WI38 (cell line): ENCODE measurements at regions not wholly inside any gene's neighbourhood (a gene's known extent, or its start where the extent isn't known, plus 50 kb on each side); places are given as distances from the start of the nearest gene placed in this dataset.
"Not testable (repeated sequence)": the region's sequence is repeated elsewhere in the genome, so short reads cannot be mapped to it uniquely, and the experiment has no call there.

ENCODE experiments used
- H3K4me3 ChIP-seq: 2 replicates; pipeline ENCODE4 v1.5.1; 2011; ENCODE audit warnings: low read depth, mild to moderate bottlenecking, control low read depth, low read length
- TF ChIP-seq, protein P1 (sequence below): IDR thresholded peaks from 2 replicates; pipeline ENCODE4 v1.5.1; 2012; ENCODE audit warnings: low read depth, mild to moderate bottlenecking, control low read depth, low read length

DNA sequence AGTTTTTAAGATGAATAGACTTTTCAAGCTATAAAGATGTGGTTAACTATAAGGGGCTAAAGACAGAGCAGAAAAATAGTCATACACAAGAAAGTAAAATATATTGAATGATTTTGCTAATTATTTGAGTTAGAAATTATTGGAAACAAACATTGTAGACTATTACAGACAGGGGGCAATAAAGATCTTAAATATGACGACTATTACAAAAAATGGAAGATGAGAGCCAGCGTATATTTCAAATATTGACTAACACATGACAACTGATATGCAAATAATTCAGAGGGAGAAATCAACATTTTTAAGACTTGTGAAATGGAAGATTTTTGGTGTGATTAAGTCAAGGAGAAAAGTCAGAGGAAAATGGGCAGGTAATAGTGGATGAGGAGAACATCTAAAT, 520.2 kb upstream of the NUDT12 start:
- no peak overlapping the region for H3K4me3 ChIP-seq
- TF ChIP-seq, protein P1, sequence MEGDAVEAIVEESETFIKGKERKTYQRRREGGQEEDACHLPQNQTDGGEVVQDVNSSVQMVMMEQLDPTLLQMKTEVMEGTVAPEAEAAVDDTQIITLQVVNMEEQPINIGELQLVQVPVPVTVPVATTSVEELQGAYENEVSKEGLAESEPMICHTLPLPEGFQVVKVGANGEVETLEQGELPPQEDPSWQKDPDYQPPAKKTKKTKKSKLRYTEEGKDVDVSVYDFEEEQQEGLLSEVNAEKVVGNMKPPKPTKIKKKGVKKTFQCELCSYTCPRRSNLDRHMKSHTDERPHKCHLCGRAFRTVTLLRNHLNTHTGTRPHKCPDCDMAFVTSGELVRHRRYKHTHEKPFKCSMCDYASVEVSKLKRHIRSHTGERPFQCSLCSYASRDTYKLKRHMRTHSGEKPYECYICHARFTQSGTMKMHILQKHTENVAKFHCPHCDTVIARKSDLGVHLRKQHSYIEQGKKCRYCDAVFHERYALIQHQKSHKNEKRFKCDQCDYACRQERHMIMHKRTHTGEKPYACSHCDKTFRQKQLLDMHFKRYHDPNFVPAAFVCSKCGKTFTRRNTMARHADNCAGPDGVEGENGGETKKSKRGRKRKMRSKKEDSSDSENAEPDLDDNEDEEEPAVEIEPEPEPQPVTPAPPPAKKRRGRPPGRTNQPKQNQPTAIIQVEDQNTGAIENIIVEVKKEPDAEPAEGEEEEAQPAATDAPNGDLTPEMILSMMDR: no peak

DNA sequence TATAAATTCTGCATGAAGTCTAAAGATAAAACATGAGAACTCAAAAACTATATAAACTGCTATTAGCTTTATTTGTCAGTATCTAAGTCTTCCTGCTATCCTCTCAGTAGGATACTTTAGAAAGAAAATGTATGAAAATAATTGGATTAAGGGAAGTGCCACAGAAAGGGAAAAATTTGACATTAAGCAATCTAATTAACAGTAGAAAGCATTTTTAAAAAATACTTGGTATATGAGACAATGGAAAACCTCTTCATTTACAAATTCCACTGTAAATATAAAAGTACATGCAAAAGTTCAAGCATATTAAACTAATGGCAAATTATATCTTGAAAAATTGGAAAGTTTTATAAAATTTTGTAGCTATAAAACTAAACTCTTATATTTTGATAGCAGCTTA, 518.6 kb upstream of the NUDT12 start:
- no peak overlapping the region for H3K4me3 ChIP-seq
- TF ChIP-seq, protein P1: no peak

DNA sequence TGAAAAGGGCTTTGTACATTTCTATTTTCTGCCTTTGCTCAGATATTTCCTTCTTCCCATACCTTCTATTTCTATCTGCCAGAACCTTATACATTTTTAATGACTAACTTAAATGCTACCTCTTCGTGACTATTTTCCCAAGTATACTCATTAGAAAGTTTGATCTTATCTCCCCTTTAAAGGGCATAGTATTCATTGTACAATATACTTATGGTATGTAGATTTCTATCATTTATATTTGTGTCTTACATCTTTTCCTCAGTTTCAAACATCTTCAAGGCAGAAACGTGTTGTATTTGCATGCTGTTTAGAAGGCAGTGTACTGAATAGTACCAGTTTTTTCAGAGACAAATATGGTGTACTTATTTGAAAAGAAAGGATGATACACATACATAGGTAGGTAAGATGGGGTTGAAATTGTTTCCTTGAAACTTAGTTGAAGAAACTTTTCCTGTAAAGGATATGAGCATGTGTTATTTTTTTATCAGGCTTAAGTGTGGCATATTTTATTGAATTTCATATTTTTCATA, 518.1 kb upstream of the NUDT12 start:
- TF ChIP-seq, protein P1: no peak
- no peak overlapping the region for H3K4me3 ChIP-seq

DNA sequence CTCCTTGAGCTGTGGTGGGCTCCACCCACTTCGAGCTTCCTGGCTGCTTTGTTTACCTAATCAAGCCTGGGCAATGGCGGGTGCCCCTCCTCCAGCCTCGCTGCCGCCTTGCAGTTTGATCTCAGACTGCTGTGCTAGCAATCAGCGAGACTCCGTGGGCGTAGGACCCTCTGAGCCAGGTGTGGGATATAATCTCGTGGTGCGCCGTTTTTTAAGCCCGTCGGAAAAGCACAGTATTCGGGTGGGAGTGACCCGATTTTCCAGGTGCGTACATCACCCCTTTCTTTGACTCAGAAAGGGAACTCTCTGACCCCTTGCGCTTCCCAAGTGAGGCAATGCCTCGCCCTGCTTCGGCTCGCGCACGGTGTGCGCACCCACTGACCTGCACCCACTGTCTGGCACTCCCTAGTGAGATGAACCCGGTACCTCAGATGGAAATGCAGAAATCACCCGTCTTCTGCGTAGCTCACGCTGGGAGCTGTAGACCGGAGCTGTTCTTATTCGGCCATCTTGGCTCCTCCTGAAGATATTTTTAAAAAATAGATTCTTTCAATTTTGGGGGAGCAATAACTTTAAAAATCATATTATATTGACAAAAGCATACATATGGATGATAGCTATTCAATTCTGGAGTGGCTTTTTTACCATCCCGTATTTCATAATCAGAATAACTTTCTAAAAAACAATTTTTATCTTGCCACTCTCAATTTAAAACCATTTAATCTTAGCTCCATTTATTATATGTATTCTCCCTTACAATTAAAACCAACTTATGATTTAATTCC, 517.5 kb upstream of the NUDT12 start:
- not testable (repeated sequence) for H3K4me3 ChIP-seq

DNA sequence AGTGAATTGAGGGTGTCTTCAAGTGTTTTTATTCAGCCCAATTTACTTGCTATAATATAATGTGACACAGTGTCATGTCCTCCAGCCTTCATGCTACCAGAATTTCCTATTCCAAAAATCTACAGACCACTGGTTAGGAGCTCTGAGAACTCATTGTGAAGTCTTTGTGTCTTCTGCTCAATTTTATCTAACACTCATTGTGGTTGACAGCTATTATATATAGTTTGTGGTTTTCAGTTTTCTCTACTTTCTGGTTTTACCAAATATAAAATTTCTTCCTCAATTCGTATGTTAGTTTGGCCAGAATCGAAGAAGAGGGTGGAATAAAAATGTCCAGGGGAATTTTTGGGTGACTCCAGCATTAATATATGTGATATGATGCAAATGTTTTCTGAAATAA, 509.3 kb upstream of the NUDT12 start:
- TF ChIP-seq, protein P1: no peak
- H3K4me3 ChIP-seq: no peak overlapping the region

DNA sequence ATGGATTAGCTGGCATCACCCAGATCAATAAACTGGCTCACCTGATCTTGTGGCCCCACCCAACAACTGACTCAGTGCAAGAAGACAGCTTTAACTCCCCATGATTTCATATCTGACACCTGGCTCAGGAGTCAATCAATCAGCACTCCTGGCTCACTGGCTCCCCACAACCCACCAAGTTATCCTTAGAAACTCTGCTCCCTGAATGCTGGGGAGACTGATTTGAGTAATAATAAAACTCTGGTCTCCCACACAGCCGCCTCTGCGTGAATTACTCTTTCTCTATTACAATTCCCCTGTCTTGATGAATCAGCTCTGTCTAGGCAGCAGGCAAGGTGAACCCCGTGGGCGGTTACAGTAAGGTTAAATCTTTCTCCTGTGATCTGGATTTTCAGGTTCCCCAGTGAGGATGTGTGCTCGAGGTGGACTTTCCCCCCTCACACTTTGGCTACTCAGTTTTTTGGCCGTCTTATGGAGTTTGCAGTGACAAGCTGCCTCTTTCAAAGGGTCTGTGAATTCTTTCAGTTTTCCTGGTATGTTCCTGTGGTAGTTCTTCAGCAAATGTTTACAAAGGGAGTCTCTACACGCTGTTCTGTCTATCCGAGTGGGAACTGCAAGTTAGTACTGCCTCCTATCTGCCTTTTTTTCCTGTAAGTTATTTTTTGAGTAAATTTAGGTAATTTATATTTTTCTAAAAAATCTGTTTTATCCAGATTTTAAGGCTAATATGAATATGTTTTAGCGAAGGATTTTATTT, 500.2 kb upstream of the NUDT12 start:
- TF ChIP-seq, protein P1: no peak
- H3K4me3 ChIP-seq: no peak overlapping the region

DNA sequence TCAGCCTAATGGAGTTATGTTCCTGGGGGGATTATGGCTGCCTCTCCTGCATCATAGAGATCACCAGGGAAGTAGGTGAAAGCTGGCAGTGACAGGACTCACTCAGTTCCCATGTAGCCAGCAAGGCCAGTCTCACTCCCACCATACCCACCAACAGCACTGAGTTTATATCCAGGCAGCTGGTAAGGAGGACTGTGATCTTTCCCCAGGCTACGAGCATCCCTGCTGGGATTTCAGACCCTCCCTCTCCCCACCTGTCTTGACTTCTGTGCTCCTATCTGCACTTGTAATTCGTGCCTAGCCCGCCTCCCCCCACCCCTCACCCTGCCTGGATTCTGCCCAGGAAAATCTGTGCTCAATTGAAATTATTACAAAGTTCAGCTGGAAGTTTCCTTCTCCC, 499.1 kb upstream of the NUDT12 start:
- TF ChIP-seq, protein P1: no peak
- H3K4me3 ChIP-seq: no peak overlapping the region

DNA sequence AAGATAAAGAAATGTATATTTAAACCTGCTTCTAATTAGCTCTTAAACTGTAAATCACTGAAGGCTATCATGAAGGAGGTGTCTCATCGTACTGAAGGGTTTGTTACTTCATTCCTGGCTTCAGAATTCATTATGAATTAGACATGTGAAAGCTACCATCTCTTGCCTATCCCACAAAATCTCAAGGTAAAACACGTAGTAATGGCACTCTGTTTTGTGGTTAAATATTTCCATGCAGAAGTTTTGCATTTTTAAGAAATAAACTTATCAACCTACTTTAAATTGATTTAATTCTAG, 490.7 kb upstream of the NUDT12 start:
- TF ChIP-seq, protein P1: no peak
- H3K4me3 ChIP-seq: no peak overlapping the region
